GM12874 (cell line): ENCODE measurements at regions not wholly inside any gene's neighbourhood (a gene's known extent, or its start where the extent isn't known, plus 50 kb on each side); places are given as distances from the start of the nearest gene placed in this dataset.

ENCODE experiments used
- TF ChIP-seq, protein P1 (sequence below): IDR thresholded peaks from 2 replicates; pipeline ENCODE4 v1.5.1; 2011; ENCODE audit warnings: low read depth, mild to moderate bottlenecking, control low read depth, low read length, moderate library complexity; ENCODE audit not compliant: insufficient read depth

DNA sequence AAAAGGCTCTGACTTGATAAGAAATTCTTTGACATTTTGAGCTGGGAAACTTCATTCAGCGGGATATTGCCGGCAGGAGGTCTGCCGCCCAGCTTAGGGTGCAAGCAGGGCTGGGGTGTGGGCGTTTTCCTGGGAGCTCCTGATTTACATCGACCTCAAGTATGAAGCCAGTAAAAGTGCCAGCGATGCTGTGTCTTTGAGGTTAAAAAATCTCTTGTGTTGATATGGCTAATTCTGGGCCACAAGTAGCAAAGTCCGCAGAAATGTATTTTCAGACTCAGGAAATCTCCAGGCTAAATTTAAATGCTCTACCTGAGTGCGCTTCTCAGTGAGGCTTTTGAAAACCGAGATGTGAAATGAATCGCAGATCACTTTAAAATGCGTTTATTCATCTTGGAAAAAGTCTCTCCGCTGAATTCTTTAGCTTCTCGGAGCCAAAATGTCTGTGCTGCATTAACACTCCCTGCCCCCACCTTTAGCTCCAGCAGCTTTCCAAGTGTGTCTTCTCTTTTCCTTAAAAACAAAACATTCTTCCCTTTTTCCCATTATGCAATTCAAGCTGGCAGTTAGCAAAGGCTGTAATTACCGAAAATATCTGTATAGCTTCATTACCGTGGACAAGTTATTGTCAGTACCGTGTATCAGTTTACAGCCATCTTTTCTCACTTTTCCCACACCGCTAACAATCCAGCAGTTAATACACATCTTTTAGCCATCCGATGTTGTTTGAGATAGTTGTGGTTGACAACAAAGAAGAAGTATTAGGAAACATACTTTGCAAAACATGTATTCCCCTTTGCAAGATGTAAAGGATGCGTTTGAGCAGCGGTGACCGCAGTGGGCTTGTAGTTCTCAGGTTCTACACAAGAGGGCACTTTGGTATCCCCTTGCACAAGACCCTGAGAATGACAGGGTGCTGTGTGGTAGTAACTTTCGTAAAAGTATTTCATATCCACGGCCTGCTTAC lies 136.0 kb upstream of the STX18 start:
- TF ChIP-seq, protein P1, sequence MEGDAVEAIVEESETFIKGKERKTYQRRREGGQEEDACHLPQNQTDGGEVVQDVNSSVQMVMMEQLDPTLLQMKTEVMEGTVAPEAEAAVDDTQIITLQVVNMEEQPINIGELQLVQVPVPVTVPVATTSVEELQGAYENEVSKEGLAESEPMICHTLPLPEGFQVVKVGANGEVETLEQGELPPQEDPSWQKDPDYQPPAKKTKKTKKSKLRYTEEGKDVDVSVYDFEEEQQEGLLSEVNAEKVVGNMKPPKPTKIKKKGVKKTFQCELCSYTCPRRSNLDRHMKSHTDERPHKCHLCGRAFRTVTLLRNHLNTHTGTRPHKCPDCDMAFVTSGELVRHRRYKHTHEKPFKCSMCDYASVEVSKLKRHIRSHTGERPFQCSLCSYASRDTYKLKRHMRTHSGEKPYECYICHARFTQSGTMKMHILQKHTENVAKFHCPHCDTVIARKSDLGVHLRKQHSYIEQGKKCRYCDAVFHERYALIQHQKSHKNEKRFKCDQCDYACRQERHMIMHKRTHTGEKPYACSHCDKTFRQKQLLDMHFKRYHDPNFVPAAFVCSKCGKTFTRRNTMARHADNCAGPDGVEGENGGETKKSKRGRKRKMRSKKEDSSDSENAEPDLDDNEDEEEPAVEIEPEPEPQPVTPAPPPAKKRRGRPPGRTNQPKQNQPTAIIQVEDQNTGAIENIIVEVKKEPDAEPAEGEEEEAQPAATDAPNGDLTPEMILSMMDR, result peak; percentile 42; the same call in 1 of the 2 replicates

DNA sequence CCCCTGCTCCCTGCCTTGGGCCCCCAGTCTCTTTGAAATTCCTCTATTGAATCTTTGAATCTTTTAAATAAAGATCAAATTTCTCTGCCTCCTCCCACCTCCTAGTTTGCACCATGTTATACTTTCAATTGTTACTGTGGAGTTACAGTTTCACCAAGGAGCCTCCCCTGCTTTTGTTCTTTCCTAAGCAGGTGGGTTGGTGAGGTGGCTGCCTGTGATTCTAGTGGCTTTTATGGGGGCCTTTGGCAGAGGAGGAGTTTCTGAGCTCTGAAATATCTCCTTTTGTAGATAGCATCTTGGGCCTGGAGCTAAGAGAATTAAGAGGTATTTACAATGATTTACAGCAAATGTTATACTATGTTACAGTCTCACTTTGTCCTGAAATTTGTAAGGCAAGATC lies 133.8 kb upstream of the STX18 start:
- TF ChIP-seq, protein P1, result no peak

DNA sequence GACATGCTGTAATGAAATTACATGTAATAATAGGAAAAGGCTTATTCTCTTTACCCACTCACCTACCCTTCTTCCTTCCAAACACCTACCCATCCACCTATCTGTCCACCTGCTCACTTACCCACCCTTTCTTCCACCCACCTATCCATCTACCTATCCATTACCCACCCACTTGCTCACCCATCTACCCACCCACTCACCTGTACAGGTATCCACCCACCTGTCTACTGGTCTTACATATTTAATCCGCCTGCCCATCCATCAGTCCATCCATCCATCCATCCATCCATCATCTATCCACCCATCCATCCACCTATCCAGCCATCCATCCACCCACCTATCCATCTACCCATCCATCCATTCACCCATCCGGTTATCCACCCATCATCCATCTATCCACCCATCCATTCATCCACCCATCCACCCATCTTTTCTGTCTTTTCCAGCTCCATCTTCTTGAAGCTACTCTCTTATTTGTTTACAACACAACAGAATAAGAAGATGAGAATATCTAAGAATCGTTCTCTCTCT lies 133.3 kb upstream of the STX18 start:
- TF ChIP-seq, protein P1, result no peak

DNA sequence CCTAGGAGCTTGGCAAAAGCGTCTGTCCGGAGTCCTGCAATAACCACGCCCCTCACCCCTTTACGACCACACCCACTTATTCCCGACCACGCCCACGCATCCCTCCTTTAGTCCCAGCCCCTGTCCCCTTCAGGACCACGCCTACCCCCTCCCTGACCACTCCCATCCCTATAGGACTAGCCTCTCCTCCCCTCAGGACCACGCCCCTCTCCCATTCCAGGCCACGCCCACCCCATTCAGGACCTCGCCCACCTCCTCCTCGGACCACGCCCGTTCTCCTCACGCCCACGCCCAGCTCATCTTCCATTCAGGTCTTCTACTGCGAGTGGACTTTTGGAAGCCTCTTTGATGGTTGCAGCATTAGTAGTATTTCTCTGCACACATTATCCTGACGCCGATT lies 131.2 kb upstream of the STX18 start:
- TF ChIP-seq, protein P1, result no peak

DNA sequence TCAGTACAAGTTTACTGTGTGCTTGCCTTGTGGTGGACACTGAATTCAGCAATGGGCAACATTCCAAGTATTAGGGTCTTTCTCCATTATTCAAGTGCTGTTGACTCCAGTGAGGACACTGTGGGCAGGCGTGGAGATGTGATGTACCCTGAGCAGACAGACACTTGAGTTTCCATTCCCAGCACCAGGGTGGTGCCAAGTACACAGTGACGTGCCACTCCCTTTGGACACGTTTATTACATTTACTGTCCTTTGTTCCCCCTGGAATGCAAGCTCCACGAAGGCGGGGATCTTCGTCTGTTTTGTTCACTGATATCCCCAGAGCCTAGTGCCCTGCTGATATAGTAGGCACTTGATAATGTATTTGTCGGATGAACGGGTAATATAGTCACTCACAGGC lies 130.6 kb upstream of the STX18 start:
- TF ChIP-seq, protein P1, result no peak

DNA sequence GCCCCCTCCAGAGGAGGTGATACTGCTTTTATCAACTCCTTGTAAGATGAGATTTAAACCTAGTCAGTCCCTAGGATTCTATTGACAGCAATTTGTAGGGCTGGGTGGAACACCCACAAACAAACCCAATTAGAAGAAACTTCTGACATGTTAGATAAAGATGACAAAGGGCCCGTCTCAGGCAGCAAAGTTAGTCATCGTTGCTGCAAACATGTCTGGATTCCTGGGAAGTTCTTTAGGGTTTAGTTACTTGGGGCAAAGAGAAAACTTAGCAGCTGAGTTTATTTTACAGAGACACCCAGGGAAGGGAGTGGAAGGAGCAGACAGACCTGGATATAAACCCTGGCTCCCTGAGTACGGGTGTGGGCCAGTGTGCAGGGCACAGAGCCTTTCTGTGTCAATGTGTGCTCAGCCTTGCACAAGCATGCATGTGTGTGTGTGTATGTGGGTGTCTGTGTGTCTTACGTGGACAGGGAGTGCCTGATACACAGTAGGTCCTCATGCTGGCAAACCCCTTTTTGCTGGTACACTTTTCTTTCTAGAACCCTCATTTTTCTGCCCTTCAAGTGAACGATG lies 130.0 kb upstream of the STX18 start:
- TF ChIP-seq, protein P1, result no peak

DNA sequence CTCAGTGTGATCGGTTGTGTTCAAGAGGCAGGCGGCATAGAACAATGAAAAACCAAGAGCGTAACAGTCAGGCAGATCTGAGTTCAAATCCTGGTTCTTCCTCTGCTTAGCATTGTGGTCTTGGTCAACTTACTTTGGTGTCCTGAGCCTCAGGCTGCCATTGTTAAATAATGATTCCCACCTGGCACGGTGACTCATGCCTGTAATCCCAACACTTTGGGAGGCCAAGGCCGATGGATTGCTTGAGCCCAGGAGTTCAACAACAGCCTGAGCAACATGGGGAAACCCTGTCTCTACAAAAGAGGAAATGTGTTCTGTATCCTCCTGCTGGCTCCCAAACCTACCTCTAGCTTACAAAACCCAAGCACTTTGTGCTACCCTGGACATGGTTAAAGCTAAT lies 129.0 kb upstream of the STX18 start:
- TF ChIP-seq, protein P1, result no peak
